LNCAP (cell line): ENCODE measurements at regions not wholly inside any gene's neighbourhood (a gene's known extent, or its start where the extent isn't known, plus 50 kb on each side); places are given as distances from the start of the nearest gene placed in this dataset.

ENCODE experiments used
- TF ChIP-seq, protein P1 (sequence below): fragments of 450-650 bp; IDR thresholded peaks from 2 replicates; pipeline ENCODE4 v1.5.1; 2017; ENCODE audit warnings: mild to moderate bottlenecking

- TF ChIP-seq, protein P1, sequence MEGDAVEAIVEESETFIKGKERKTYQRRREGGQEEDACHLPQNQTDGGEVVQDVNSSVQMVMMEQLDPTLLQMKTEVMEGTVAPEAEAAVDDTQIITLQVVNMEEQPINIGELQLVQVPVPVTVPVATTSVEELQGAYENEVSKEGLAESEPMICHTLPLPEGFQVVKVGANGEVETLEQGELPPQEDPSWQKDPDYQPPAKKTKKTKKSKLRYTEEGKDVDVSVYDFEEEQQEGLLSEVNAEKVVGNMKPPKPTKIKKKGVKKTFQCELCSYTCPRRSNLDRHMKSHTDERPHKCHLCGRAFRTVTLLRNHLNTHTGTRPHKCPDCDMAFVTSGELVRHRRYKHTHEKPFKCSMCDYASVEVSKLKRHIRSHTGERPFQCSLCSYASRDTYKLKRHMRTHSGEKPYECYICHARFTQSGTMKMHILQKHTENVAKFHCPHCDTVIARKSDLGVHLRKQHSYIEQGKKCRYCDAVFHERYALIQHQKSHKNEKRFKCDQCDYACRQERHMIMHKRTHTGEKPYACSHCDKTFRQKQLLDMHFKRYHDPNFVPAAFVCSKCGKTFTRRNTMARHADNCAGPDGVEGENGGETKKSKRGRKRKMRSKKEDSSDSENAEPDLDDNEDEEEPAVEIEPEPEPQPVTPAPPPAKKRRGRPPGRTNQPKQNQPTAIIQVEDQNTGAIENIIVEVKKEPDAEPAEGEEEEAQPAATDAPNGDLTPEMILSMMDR: no peak
Measured at GRCh38 chr9:103899866-103900265, 194.2 kb upstream of the SMC2 start.

DNA sequence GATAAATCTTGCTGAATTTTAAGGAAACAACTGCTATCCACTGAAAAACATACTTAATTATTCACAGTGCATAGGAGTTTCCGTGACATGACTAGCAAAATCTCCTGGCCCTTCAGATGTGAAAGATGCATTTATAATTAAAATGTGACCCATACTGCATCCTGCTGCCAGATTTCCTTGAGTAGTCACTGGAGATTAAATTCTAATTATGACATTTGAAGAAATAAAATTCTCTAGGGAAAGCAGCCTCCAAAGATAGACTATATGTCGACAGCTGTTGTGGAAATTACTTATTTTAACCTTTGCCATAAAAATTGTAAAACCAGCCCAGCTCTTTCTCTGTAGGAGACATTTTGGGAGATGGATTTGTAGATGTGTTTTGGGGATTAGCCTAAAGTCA lies 193.6 kb upstream of the SMC2 start:
- TF ChIP-seq, protein P1: no peak

DNA sequence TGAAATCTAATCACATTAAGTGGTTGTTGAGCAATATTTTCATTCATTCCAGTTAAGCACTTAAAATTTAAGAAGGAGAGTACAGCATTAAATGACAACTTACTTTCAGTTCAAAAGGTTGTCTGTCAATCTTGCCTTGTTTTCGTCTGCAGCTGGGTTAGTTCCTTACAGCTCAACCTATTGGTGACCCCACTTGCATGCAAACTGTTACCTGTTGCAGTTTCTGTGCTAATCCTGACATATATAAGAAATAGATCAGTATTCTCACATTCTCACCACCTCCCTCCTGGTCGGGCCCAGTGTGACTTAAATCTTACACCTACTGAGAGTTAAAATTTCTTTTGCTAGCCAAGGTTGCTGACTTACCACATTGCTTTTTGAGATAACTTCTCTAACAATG lies 191.8 kb upstream of the SMC2 start:
- TF ChIP-seq, protein P1: no peak

GRCh38 chr9:103904242-103904641 lies 189.9 kb upstream of the SMC2 start:
- TF ChIP-seq, protein P1: no peak

- TF ChIP-seq, protein P1: no peak
Measured at GRCh38 chr9:103913899-103914298, 180.2 kb upstream of the SMC2 start.

DNA sequence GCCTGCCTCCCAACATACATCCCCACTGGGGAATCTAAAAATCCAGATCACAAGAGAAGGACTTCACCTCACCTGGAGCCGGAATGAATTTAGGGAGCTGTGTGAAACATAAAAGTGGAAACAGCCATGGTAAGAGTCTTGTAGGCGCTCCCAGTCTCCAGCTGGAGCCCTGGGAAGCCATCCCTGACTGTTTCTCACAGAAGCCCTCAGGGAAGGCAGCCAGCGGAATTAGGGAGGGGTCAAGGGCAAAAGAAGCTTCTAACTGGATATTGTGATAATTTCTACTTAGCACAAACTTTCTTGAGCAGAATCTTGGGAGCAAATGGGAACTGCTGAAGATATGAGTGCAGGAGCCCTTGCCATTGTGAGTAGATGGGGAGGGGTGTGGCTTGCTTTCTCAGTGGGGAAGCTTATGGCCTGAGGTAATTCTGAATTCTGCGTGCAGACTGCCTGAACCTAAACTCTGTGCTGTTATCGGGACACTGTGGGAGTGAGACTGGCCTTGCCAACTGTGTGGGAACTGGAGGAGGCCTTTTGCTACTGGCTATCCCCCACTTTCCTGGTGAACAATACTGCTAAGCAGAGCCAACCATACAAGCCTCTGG lies 174.4 kb upstream of the SMC2 start:
- TF ChIP-seq, protein P1: no peak

DNA sequence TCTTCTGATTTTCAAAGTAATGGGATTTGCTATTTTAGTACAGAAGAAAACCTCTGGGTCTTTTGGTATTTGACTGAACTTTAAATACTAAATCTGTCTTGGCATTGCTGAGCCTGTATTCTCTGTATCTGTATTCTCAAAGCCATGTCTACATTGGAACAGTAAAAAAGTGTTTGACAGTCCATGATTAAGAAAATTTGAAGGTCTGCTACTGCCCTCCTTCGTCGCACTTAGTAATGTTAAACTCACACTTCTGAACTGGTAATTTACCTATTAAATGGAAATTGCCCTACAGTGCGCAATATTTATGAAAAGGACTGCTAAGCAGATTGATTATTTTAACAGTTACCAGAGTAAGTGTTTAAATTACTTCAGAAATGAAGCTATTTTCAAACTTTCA lies 165.7 kb upstream of the SMC2 start:
- TF ChIP-seq, protein P1: no peak

DNA sequence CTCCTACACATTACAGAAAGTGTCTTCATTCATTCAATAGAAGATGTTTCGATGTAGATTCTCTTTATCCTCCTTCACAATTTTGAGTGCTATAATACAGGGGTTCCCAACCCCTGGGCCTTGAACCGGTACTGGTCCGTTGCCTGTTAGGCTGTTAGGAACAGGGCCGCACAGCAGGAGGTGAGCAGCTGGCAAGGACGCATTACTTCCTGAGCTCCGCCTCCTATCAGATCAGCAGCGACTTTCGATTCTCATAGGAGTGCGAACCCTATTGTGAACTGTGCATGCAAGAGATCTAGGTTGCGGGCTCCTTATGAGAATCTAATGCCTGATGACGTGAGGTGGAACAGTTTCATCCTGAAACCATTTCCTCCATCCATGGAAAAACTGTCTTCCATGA lies 153.0 kb upstream of the SMC2 start:
- TF ChIP-seq, protein P1: no peak
